Tibial artery (tissue), 4 donors: ENCODE measurements at regions not wholly inside any gene's neighbourhood (a gene's known extent, or its start where the extent isn't known, plus 50 kb on each side); places are given as distances from the start of the nearest gene placed in this dataset.

ENCODE experiments used
- DNase-seq, 2 donors: peaks; one replicate each; pipeline ENCODE4 v3.0.0-alpha.2; 2019
- H3K27ac ChIP-seq, 2 donors: fragments of 200-600 bp; sonication (generic) in 1 of 2; 1 replicate in 1 of 2; 2 replicates in 1 of 2; pipeline ENCODE4 v1.5.1; 2018 to 2019; ENCODE audit warnings: mild to moderate bottlenecking in 1 of 2
- H3K27me3 ChIP-seq, 2 donors: fragments of 200-600 bp; sonication (generic) in 1 of 2; one replicate each; pipeline versions ENCODE4 v1.5.1 to v1.6.0; 2016 to 2019
- H3K36me3 ChIP-seq, 3 donors: fragments of 200-600 bp; sonication (generic) in 2 of 3; one replicate each; pipeline ENCODE4 v1.5.1; 2016 to 2019; ENCODE audit warnings: mild to moderate bottlenecking in 2 of 3
- H3K4me1 ChIP-seq, 4 donors: fragments of 200-600 bp; sonication (generic) in 2 of 4; 1 replicate in 3 of 4; 2 replicates in 1 of 4; pipeline ENCODE4 v1.5.1; 2016 to 2019
- H3K4me3 ChIP-seq, 2 donors: fragments of 200-600 bp; sonication (generic) in 1 of 2; 1 replicate in 1 of 2; 2 replicates in 1 of 2; pipeline ENCODE4 v1.5.1; 2018 to 2019; ENCODE audit warnings: mild to moderate bottlenecking in 2 of 2
- H3K9me3 ChIP-seq, 3 donors: fragments of 200-600 bp; sonication (generic) in 1 of 3; one replicate each; pipeline ENCODE4 v1.5.1; 2016 to 2019
- intact Hi-C: fragments of 100-400 bp; cut with DNase I; formaldehyde crosslinking; loops from one replicate; pipeline ENCODE4 v1.15.0; 2023; ENCODE audit warnings: low total_unique reads
- TF ChIP-seq, protein P1 (sequence below), 2 experiments: fragments of 200-600 bp in 1 of 2; fragments of 450-650 bp in 1 of 2; IDR thresholded peaks; one replicate each; pipeline ENCODE4 v1.5.1; 2017 to 2019; ENCODE audit warnings: antibody characterized with exemption in 2 of 2, mild to moderate bottlenecking in 1 of 2, moderate library complexity in 1 of 2

DNA sequence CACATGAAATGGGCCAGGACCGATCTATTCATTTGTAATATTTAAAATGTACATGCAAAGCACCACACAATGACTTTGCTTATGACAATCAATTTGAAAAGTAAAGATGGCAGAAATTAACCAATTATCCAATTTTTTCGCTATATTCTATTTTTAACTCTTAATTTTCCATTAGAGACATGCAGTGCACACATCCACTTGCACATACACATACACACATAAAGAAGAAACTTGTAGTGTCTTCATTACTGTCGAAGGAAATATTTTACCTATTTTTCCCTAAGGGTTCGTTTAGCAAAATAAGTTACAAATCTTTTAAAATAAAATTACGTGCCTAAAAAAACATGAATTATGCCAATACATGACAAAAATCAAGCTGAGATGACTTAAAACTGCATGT is 194.3 kb upstream of the MDFIC2 start:
- Histone ChIP-seq H3K9me3 (no peaks in the 10 kb centered on the region), H3K4me1 (no peaks in the 10 kb centered on the region), H3K36me3 (no peaks in the 10 kb centered on the region), H3K27me3 (no peaks in the 10 kb centered on the region), H3K27ac (no peak overlapping the region), H3K4me3 (no peak overlapping the region)
- intact Hi-C loops, result no loop called here
- TF ChIP-seq, protein P1, sequence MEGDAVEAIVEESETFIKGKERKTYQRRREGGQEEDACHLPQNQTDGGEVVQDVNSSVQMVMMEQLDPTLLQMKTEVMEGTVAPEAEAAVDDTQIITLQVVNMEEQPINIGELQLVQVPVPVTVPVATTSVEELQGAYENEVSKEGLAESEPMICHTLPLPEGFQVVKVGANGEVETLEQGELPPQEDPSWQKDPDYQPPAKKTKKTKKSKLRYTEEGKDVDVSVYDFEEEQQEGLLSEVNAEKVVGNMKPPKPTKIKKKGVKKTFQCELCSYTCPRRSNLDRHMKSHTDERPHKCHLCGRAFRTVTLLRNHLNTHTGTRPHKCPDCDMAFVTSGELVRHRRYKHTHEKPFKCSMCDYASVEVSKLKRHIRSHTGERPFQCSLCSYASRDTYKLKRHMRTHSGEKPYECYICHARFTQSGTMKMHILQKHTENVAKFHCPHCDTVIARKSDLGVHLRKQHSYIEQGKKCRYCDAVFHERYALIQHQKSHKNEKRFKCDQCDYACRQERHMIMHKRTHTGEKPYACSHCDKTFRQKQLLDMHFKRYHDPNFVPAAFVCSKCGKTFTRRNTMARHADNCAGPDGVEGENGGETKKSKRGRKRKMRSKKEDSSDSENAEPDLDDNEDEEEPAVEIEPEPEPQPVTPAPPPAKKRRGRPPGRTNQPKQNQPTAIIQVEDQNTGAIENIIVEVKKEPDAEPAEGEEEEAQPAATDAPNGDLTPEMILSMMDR (IDR thresholded peaks at IDR 0.05), result no peak
- DNase-seq, result no peak

DNA sequence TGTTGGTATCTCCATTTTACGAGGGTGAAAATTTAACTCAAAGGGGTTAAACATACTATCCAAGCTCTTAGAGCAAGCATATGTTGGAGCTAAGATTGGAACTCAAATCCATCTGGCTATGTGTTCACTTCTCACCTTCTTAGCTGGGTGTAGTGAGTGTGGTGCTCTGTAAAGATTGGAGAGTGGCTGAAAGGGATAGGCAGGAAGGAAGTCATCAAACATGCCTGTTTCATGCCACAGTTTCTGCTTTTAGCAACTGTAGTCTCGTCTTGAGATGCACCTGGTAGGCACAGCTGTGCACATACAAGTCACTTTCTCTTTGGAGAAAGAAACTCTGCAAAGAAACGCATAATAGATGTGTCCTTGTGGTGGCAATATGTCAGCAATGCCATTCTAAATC is 189.1 kb upstream of the MDFIC2 start:
- TF ChIP-seq, protein P1 (IDR thresholded peaks at IDR 0.05), result no peak
- no peak overlapping the region for H3K27ac ChIP-seq
- H3K27me3 ChIP-seq, result no peaks in the 10 kb centered on the region
- intact Hi-C loops, result no loop called here
- H3K4me1 ChIP-seq, result no peaks in the 10 kb centered on the region
- H3K4me3 ChIP-seq, result no peak overlapping the region
- no peaks in the 10 kb centered on the region for H3K36me3 ChIP-seq
- H3K9me3 ChIP-seq, result no peaks in the 10 kb centered on the region
- DNase-seq, result no peak

DNA sequence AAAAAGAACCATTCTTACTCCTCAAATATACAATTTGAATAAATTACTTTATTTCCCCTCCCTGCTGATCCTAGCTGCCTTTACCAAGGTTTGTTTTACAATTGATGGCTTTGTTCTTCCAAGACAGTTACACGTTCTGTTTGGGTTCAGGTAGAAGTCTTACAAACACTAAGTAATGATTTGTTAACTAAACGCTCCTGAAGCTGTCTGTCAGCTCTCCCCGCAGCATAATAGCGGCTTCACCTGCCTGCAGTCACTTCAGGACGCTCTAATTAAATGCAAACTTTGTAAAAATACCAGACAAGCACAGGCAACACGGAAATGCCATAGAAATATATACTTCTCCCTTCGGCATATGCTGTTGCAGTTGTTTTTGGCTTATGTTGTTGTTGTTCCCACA is 176.4 kb upstream of the MDFIC2 start:
- no peak for DNase-seq
- intact Hi-C loops, result no loop called here
- no peaks in the 10 kb centered on the region for H3K27me3 ChIP-seq
- no peaks in the 10 kb centered on the region for H3K4me1 ChIP-seq
- H3K36me3 ChIP-seq, result no peaks in the 10 kb centered on the region
- TF ChIP-seq, protein P1 (IDR thresholded peaks at IDR 0.05), result no peak
- H3K4me3 ChIP-seq, result no peak overlapping the region
- no peak overlapping the region for H3K27ac ChIP-seq
- no peaks in the 10 kb centered on the region for H3K9me3 ChIP-seq

DNA sequence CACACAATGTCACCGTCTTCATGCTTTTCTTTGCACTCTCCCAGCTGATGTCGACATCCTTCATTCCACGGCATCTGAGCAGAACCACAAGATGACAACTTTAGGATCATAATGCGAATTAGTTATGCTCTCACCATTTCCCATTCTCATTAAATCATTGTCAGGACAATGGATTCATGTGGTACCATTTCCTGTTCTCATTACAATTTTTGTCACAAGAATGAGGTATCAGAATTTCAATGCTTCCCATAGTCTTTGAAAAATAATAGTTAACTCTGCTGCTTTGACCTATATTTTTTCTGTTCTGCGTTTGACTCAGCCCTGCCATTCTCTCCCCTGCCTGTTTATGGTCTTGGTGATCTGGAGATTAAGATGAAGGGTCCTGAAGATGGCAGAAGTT is 175.7 kb upstream of the MDFIC2 start:
- intact Hi-C loops, result no loop called here
- no peaks in the 10 kb centered on the region for H3K36me3 ChIP-seq
- H3K9me3 ChIP-seq, result no peaks in the 10 kb centered on the region
- no peaks in the 10 kb centered on the region for H3K27me3 ChIP-seq
- H3K27ac ChIP-seq, result no peak overlapping the region
- DNase-seq, result no peak
- H3K4me3 ChIP-seq, result no peak overlapping the region
- TF ChIP-seq, protein P1 (IDR thresholded peaks at IDR 0.05), result no peak
- H3K4me1 ChIP-seq, result no peaks in the 10 kb centered on the region

DNA sequence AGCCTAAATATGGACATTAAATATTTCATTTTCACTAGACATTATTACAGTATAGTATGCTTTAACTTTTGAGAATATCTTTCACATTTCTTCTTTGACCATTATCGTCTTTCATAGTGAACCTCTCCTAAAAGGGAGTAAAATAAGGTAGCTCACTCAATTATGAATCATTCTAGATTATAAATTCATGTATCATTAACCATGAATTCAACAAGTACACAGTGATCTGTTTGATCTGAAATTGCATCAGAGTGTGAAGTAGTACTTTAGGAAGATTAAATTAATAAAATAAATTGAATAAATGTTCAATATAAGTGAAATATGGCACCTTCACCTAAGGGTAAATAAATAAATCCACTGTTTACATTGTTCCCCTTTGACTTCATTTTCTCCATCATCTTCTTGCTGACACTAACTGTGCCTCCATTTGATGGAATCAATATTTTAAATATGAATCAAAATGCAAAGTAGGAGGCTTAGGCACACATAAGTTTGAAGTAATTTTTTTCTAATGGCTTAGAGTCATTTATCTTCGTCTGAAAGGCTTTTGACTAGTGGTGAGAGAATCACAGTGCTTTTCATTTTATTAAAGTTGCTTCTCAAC is 174.1 kb upstream of the MDFIC2 start:
- Histone ChIP-seq H3K36me3 (no peaks in the 10 kb centered on the region), H3K4me1 (no peaks in the 10 kb centered on the region), H3K27ac (no peak overlapping the region), H3K9me3 (no peaks in the 10 kb centered on the region), H3K27me3 (no peaks in the 10 kb centered on the region), H3K4me3 (no peak overlapping the region)
- no peak for DNase-seq
- intact Hi-C loops, result no loop called here
- TF ChIP-seq, protein P1 (IDR thresholded peaks at IDR 0.05), result no peak

DNA sequence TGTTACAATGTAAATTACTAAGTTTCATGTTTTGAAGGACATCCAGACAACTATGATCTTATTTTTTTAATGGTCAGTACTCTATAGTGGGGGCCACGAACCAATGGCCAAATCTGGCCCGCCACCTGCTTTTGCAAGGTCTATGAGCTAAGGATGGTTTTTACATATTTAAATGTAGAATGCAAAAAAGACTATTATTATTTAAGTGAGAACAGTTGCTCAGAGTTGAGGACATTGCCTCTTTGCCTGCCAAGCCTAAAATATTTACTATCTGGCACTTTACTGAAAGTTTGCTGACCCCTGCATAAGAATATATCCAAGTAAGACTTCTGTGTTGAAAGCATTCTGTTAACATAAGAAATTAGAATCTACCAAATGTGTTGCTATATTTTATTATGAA is 163.7 kb upstream of the MDFIC2 start:
- TF ChIP-seq, protein P1 (IDR thresholded peaks at IDR 0.05), result no peak
- H3K4me1 ChIP-seq, result peaks cover 0 to 11% (median 0%) of the 10 kb centered on the region in 4 donors
- no peak overlapping the region for H3K27ac ChIP-seq
- no peak overlapping the region for H3K4me3 ChIP-seq
- intact Hi-C loops, result no loop called here
- DNase-seq, result no peak
- H3K9me3 ChIP-seq, result peaks cover 0 to 9% (median 5%) of the 10 kb centered on the region in 3 donors
- H3K36me3 ChIP-seq, result no peaks in the 10 kb centered on the region
- no peaks in the 10 kb centered on the region for H3K27me3 ChIP-seq
